ENCODE measurements at regions not wholly inside any gene's neighbourhood (a gene's known extent, or its start where the extent isn't known, plus 50 kb on each side); places are given as distances from the start of the nearest gene placed in this dataset.

DNA sequence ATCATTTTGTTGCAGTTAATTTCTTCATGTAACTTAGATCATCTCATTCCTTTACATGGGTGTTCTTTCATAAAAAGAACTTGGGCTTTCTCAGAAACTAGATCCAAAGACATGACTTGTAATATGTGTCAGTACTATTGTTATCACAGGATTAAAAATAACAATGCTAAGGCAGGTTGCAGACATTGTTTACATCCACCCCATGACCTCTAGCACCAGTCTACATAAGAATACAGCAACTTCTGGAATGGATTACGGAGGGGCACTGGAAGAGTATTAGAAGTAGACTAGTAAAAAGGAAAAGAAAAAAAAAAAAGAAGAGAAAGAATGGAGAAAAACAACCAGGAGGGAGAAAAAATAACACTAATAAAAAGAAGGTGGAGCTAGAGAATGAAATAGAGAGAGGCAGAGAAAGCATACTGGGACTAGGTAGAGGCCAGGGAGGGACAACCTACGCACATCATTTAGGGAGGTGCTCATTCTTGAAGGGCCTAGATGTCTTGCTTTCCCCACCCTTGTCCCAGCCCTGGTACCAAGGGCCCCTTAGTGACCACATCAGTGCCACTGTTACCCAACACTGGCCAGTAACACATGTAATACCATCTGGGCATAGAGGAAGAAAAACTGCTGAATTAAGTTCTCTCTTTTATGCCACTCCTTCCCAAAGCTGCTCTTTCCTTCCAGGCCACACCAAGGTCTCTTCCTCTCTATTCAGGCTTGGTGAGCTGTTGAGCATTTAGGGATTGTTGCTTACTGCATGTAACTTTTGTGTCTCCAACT lies 70.6 kb upstream of the KLF7 start:
- no peak for DNase-seq

GRCh38 chr2:207238831-207239701 lies 73.3 kb upstream of the KLF7 start:
- DNase-seq, result no peak

DNA sequence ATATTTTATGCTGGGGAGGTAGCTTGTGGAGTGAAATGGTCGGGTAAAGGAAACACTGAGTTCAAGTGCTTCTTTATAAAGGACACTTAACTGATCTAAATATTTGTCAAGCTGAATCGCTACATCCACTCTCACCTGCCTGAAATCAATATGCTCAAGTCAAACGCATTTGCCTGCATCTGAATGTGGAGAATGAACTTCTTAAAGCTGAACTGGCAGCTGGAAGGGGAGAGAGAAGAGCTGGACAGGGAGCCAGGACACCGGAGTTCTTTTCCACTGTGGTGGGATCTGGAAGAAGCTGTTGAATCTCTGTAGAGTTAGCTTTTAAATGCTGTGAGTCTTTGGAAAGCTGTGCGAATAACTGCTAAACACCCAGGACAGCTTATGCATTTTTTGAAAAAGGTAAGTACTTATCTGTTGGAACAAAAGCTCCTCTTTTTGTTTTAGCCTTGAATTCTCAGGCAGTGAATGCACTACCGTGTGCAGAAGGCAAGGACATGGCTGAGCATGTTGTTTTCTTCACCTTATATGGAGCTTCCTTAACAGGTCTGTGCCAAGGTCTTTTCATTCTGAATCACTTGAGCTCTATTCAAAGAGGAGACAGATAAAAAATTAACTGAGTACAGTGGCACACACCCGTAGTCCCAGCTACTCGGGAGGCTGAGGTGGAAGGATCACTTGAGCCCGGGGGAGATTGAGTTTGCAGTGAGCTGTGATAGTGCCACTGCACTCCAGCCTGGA lies 74.2 kb upstream of the KLF7 start:
- DNase-seq, result no peak

GRCh38 chr2:207240649-207241048 lies 74.9 kb upstream of the KLF7 start:
- DNase-seq, result no peak

DNA sequence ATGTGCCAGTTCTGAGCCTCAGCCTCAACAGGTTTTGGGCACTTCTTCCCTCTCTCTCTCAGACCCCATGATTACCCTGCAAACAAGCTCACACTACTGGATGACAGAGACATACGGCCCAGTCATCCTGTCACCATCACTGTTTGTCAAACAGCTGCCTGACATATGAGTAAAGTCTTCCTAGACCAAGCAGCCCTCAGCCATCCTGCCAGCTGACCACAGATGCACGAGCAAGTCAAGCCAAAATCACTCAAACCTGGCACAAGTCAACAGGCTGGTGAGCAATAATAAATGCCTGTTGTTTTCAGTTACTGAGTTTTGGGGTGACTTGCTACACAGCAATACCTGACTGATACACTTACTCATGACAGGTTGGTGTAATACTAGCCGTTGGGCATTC lies 75.5 kb upstream of the KLF7 start:
- DNase-seq, result no peak

DNA sequence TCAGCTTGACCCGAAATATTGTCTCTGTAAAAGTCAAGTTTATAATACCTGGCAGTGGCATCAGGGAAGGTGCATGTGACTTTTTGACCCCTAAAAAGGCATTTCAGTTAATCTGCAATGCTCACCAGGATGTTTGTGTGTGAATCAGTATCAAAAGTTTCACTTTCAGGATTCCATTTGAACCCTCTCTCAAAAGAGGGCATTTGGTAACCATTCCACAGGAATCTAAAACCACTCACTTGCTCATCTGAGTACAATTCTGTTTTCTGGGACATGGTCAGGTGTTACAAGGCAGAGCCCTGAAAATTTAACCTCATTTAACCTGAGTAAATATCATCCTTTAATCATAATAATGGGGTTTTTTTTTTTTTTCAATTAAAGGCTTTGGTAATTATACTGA lies 77.9 kb upstream of the KLF7 start:
- no peak for DNase-seq

GRCh38 chr2:207244971-207245925 lies 79.5 kb upstream of the KLF7 start:
- DNase-seq, result no peak

DNA sequence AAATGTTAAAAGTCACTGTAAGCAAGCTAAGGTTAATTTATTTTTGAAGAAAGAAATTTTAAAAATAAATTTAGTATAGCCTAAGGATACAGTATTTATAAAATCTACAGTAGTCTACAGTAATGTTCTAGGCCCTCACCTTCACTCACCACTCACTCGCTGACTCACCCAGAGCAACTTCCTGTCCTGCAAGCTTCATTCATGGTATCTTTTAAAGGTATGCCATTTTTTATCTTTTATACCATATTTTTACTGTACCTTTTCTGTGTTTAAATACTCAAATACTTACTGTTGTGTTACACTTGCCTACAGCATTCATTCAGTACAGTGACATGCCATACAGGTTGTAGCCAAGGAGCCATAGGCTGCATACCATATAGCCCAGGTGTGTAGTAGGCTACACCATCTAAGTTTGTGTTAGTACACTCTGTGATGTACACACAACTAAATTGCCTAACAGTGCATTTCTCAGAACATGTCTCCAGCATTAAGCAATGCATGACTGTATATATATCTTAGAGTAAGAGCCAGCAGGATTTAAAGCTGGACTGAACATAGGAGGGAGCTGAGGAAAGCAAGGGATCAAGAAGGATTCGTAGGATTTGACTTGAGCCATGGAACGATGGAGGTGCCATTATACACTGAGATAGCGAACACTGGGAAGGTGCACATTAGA lies 83.1 kb upstream of the KLF7 start:
- DNase-seq, result no peak

- no peak for DNase-seq
Observed at GRCh38 chr2:207251022-207251421, 85.3 kb upstream of the KLF7 start.

DNA sequence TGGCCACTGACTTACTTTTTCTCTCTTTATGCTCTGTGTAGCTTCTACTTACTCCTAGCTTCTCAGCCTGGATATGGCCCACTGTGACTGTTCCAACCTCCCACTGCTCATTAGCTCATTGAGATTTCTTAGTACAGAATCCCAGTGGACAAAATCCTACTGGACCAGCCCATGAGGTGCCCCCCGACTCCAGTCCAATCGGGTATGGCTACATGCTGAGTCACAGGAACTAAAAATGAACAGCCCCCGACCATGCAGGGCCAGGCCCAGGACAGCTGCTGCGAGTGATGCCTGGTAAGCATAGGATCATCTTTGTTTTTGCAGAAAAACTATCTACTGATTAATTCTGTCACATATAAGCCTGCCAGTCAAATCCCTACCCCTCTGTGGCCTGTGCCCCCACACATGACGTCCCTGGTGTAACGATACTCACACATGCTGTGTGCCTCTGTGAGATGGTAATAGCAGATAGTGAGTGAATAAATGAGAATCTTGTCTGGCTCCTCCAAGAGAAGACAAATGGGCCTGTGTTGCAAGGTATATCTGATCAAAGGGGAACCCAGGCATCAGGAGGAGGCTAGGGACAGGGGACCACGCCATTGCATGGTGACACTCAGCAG lies 85.9 kb upstream of the KLF7 start:
- no peak for DNase-seq

- no peak for DNase-seq
Observed at GRCh38 chr2:207252416-207252815, 86.7 kb upstream of the KLF7 start.

- no peak for DNase-seq
Observed at GRCh38 chr2:207252979-207253645, 87.4 kb upstream of the KLF7 start.

GRCh38 chr2:207253666-207254345 lies 88.1 kb upstream of the KLF7 start:
- DNase-seq, result no peak

DNA sequence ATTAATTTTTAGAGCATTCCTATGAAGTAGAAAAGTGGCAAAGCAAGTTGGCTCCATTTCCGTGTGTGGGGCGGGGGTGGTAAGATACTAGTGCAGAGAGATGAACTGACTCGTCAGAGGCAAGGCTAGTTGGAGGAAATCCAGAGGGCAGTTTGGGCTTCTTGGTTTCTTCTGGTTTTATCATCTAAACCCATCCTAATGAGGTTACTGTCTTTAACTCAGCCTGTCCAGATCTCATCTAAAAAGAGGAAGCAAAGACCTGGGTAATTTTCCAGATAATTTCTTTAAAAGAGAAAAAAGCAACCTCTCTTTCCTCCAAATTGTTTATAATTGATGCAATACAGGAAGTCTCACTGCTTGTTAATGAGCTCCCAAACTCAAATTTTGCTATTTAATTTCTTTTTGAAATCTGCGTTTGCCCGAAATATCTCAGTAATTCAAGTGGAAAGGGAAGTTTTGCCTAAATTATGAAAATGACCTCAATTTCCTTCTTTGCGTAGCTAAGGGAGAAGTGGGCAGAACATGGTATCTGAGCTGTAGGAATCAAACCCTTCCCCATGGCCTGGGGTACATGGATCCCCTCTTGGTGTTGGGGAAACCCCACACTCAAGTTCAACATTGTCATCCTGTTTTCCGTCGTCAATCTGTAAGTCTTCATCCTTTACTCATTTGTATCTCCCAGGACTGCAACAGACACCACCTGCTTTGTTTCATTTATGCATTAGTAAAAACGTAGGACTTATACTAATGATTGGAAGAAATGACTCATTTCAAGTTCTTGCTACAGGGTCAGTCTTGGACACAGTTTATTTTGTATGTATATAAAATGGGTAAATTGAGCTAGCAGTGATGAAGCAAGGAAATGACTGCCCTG lies 89.1 kb upstream of the KLF7 start:
- no peak for DNase-seq

- DNase-seq, result no peak
Observed at GRCh38 chr2:207255565-207256470, 90.1 kb upstream of the KLF7 start.

GRCh38 chr2:207256476-207257207 lies 90.9 kb upstream of the KLF7 start:
- DNase-seq, result no peak
